ENCODE measurements at regions not wholly inside any gene's neighbourhood (a gene's known extent, or its start where the extent isn't known, plus 50 kb on each side); places are given as distances from the start of the nearest gene placed in this dataset.
A peak's percentile ranks its signal among the peaks of the same experiment; 100 is the strongest.

DNA sequence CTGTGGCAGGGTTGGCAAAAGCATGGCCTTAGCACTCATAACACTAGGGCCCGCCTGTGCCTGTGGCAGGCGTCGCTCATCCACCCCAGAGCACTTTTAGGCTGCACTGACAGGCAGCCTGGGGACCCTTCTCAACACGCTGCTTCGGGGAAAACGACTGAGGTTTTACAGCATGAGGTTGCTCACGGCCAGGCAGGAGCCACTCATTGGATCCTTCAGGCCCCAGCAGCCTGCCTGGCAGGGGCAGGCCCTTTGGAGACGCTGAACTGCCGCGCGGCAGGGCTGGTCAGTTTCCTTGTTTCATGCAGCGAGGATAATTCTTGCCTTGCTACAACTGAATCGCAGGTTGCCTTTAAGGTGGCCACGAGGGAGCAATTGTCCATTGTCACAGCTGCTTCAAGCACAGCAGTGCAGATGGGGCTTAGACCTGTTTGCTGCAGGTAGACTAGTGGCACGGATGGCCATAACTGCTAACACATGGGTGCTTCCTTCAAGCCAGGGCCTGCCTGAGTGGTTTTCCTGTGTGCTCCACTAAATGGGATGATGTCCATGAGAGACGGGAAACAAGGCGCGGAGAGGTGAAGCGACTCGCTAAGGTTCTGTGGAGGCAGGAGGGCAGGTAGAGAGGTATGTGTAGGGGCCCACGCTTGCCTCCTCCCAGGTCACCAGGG is 49.9 kb upstream of the HS6ST1 start:
- DNase-seq (ENCODE audit: low spot score): no peak

DNA sequence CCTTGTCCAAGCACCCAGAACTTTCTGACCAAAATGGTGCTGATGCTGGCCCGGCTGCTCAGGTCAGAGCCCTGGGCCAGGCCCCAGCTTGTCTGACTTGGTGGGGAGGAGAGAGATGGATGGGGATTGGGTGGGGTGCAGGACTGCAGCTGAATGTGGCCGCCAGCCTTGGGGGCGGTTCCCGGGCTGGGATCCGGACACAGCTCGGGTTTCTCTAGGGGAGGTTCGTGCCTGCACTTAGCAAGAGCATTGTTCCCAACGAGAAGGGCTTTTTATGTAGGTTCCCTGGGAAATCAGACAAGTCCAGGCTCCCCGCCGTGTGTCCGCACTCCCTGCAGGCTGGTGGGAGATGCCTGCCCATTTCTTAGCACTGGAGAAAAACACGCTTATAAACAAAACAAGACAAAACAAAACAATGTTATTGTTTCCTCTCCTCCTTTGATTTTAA is 50.5 kb upstream of the HS6ST1 start:
- DNase-seq (ENCODE audit: low spot score): no peak

DNA sequence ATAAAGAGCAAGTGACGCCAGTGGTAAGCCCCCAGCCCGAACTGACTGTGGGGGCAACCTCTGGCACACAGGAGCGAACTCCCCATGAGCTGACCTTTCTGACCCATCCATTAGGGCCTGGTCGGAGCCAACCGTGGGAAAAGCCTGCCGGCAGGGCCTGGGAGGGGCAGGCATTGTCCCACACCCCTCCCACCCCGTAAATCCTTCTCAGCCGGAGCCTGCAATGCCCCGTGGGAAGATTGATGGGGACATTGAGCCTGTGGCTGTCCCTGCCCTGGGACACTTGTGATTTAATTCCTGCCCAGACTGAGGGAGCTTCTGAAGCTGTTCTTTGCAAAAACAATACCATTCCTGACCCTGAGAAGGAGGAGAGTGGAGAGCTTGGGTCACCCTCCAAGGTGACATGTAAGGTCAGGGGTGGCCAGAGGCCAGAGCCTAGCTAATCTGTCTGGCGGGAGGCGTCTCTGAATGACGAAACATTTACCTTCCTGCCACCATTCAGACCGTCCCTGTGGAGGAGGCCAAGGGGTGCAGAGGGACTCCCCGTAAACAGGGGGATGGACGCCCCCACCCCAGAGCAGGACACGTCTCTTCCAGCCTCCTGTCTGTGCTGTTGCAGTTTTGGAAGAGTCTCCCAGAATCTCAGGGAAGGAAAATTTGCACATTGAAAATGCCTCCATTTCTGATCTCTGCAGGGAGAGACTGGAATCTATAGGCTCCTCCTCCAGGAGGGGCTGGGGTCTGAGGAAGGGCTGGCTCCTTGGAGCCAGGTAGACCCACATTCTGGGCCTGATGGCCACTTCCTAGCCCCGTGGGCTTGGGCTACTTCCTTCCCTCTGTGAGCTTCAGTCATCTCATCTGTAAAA is 51.2 kb upstream of the HS6ST1 start:
- no peak for DNase-seq (ENCODE audit: low spot score)

DNA sequence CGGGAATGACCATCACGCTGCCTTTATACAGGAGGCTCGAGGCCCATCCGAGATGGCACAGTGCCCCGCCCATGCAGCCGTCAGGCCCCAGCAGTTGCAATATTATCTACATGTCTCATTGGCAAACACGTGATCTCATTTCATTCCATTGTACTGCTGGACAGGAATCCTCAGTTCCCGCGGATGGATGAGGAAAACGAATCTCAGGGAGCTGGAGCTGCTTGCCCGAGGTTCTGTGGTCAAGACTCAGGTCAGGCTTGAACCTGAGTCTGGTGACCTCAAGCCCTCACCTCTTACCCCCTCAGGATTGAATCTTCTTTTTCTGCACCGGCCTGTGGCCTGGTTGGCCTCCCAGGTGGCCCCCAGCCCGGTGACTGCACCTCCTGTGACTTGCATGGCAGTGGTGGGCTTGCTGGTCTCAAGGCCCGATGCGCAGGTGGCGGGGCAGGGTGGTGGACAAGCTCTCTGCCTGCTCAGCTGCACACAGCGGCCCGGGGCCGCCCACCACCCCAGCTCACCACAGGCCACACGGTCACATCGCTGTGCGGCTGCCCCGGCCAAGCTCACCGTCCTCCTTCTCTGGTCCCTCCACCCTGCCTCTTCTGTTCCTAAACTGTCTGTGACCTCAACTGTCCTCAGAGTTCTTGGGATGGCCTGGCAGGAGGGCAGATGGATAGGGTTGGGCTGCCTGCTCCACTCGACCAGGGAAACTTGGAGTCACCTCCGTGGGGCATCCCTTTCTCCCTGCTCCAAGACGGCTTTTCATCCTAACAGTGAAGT is 52.0 kb upstream of the HS6ST1 start:
- DNase-seq (ENCODE audit: low spot score): peak; percentile 12

DNA sequence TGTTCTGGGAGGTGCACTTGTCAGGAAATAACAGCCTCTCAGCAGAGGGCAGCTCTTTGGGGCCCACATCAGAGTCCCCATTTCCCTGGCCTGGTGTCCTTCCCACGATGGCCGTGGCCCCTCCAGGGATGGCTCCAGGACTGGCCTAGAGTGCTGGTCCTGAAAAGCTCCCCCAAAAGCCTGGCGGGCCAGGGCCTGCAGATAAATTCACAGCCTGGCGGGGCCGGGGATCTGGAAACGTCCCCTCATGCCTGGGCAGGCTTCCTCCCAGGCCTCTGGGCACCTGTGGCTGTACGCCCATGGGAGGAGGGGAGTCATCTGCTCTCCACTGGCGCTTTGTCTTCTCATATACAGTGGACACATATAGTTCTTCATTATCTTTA is 52.6 kb upstream of the HS6ST1 start:
- DNase-seq (ENCODE audit: low spot score): no peak

DNA sequence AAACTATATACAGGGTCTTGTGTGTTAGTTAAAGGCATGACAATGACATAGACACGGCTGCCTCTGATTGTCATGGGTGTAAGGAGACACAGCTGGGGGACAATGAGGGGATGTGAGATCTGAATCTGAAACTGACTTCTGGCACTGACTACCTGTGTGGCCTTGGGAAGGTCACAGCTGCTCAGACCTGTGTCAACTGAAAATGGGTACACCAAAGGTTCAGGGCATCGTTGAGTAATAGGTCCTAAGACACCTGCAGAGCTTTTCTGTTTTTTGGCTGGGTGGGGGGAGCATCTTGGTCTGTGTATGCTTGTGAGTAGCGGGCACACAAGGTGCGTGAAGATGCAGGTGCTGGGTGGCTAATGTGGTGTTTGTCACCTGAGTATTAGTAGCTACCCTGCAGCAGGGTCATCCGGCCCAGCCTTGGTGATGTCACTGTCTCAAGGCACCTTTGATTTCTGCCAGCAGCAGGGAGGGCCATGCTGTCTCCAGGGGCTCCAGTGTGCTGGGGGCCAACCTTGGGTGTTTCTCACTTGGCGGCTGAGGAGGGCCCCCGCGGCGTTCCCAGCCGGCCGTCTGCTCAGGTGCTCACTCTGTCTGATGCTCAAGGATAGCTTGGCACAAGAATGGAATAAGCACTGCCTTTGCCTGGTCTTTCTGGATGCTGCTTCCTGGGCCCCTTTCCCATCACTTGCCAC is 53.1 kb upstream of the HS6ST1 start:
- DNase-seq (ENCODE audit: low spot score): no peak

DNA sequence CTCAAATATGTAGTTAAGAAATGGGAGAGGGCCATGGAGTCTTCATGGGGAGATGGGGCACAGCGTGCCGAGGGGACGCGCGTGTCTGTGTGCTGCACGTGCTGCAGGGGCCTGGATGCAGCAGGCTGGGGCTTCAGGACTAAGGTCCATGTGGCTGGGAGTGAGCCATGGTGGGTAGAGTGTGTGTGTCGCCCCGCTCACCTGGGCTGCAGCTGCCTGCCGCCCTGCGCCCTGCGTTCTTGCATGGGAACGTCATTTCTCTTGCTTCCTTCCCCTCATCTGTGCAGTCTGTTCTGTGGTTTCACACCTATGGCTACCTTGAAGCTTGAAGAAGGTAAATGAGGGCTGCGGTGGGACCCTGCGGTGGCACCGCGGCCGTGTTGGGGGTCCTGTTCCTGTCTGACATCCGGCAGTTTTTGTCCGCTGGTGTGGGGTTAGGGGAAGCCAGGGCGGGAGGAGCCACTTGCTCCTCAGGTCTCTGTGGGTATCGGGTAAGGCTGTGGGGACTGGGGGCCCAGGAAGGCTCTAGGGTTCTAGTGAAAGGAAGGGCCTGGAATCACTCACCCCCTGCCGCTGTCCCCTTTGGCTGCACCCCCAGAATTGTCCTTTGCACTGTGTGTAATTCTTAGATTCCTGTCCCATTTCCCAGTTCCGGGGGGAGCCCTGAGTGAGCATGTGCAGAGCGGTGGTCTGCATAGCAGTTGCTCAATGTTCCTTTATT is 54.1 kb upstream of the HS6ST1 start:
- no peak for DNase-seq (ENCODE audit: low spot score)

DNA sequence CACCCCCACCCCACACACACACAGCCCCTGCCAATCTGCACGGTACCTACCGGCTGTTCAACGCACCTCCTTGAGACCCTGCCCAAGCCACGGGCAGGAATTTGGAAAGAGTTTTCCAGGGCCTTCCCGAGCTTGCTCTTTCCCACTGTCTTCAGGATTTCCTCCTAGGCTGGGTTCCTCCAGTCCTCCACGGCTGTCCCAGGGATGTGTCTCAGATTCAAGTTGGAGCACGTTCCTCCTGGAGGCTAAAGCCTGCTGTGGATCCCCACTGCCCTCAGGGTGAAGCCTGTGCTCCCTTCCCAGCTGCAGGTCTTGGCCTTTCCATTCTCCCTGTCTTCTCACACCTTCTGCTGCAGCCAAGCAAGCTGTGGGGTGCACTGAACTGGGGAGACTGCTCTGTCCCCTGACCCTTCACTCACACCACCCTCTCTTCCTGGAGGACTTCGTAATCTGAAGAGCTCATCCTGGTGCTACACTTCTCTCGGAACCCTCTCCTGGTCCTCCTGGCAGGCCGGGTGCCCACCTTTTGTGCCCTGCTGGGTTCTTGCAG is 54.9 kb upstream of the HS6ST1 start:
- no peak for DNase-seq (ENCODE audit: low spot score)

DNA sequence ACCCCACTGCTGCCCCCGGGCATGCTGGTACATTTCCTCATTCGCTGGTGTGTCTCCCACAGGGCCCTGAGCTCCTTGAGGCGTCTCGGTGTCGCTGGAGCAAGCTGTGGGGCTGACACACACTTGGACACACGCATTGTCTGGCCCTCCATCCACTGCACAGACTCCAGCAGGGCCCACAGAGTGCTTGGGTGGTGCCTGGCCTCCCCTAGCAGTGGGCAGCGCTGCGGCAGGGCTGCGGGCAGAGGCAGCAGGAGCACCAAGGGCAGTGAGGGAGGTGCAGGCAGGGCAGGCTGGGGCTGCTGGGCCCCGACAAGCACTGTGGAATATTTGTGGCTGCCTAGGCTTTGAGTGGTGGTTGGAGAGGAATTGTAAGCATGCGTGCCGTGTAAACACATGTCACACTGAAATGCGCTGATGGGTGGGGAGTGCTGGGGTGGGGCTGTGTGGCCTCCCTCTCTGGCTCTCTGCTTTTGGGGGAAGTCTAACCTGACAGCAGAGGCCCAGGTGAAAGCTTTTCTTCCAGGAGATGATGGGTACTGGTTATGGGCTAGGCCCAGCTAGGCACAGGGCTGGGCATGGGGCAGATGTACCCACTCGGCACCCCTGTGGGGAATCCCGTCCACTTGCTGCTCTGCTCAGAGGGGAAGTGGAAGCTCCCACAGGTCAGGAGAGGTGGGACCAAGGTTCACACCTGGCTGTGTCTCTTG is 55.5 kb upstream of the HS6ST1 start:
- DNase-seq (ENCODE audit: low spot score): no peak

DNA sequence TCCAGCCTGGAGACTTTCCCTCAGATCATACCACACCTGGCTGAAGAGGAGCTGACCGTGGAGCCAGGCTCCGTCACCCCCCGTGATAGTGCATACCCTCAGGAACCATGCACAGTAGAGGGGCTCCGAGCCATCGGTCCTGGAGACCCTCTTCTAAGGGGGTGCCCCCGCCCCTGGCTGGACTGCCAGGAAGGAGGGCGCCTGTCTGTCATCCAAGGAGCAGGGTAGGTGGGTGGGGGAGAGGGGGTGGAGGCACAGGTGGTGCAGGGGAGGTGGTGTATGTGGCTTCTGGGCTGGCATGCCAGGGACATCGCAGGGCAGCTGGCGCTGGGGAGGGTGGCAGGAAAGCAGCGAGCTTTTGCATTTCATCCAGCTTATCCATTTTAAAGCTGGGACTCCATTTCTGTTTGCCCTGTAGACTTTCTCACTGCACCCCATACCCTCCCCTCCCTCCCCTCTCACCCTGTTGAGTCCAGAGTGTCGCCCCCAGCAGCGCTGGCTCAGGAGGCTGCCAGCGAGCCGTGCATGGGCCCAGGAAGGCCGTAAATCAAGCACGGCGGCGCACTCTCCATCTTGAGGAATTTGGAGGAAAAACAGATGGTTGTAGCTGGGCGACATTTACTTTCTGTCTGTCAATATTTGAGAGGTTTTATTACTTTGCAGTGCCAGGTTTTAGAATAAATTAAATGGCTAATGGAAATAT is 56.2 kb upstream of the HS6ST1 start:
- no peak for DNase-seq (ENCODE audit: low spot score)

DNA sequence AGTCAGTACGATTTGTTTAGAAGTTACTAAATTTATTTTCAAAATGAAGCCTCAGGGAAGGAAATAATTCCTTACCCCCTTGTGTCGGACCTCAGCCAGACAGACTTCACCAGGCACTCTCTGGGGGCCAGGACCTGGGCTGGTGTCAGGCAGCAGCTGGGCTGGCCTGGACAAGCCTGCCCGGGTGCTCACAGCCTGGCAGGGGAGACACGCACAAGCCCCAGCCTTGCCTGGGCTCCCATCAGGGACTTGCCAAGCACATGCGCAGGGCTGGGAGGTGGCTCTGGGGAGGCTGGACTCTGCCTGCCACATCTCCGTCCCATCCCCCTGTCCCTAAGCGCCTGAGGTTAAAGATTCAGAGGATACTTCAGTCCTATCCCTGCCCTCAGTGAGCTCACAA is 56.8 kb upstream of the HS6ST1 start:
- DNase-seq (ENCODE audit: low spot score): no peak

DNA sequence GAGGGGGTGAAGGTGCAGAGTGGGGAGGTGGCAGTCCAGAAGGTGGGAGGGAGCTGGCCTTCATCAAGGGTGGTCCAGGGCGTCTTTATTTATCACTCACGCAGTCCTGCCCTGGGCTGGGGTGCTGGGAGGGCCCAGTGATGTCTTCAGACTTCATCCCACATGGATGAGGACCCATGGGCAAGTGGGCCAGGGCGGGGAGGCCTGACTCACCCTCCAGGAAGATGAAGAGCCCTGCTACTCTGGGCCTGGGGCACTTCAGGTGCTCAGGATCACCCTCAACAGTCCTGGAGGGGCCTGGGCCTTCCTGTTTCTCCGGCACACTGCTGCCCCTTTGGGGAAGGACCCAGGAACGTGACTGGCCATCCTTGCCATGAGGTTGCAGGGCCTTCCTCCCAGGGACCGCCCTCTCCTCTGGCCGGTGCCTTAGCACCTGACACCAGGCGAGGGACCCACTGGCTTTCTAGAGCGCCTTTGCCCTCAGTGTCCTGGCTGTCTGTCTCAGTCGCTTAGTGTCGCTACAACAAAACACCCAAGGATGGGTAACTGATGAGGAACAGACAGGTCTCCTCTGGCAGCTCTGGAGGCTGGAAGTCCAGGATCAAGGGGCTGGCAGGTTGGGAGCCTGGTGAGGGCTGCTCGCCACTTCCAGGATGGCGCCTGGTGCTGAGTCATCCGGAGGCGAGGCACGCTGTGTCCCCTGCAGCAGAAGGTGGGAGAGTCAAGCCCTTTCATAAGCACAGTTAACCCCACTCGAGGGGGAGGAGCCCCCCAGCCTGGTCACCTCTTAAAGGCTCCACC is 57.8 kb upstream of the HS6ST1 start:
- no peak for DNase-seq (ENCODE audit: low spot score)

DNA sequence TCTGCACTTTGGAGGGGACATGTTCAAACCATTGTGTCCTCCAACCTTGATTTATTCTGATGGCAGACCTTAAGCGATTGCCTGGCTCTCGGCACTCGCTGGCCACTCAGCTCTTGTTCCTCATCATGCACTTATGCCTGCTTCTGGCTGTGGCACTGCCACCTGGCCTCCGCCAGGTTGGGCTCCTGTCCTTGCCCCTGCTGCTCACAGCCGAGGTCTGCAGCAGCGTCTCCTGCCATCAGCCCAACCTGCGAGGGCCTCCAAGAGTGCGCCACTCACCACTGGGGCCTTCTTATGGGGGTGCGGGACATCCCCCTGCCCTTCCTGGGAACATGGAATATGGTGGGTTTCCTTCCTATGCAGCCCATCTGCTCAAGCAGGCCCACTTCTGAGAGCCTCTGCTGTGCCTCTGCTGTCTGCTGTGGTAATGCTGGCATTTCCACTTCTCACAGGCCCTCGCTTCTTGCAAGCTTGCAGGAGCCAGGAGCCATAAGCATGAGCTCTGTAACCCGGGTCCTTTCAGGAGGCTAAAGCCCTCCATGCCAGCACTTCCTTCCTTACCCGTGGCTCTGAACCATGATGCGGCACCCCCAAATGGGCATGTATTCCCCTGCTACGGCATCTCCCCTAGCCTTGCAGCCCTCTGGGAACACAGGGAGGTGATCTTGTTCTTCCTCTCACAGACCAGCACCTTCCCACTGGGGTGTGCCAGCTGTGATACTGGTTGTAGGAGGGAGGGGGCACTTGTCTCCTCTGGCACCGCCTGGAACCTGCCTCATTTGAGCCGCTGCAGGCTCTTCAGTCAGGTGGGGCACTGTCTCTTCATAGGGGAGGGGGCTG is 58.6 kb upstream of the HS6ST1 start:
- DNase-seq (ENCODE audit: low spot score): no peak

DNA sequence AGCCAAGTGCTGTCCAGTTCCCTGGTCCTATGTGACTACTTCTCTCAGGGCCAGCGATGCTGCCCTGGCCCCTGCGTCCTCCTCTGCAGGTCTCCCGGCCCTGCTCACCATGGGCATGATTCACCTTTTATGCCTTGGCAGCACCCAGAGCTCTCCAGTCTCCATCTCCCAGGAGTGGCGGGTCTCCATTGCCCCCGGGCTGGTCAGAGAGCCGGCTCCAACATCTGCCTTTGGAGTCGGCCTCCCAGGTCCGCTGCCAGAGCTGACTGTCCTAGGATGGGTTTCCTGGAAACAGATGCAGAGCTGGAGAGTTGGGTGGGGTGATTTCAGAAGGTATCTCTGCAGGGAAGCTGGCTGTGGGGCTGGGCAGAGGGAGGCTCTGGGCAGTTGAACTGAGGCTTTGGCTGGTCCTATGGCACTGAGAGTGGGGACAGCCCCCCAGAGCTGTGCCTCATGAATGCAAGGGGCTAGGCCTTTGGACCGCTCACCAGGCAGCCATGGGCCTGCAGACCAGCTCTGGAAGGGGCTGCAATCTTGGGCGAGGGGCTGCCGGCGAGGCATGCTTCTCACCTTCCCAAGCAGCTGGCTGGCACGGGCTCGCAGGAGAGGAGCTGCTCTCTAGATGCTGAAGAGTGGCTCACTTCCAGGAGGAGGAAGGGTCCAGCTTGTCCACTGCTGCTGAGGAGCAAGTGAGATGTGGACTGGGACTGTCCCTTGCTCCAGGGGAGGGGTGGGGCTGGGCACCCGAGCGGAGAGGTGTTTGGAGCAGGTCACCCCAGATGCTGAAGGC is 59.8 kb upstream of the HS6ST1 start:
- DNase-seq (ENCODE audit: low spot score): no peak

DNA sequence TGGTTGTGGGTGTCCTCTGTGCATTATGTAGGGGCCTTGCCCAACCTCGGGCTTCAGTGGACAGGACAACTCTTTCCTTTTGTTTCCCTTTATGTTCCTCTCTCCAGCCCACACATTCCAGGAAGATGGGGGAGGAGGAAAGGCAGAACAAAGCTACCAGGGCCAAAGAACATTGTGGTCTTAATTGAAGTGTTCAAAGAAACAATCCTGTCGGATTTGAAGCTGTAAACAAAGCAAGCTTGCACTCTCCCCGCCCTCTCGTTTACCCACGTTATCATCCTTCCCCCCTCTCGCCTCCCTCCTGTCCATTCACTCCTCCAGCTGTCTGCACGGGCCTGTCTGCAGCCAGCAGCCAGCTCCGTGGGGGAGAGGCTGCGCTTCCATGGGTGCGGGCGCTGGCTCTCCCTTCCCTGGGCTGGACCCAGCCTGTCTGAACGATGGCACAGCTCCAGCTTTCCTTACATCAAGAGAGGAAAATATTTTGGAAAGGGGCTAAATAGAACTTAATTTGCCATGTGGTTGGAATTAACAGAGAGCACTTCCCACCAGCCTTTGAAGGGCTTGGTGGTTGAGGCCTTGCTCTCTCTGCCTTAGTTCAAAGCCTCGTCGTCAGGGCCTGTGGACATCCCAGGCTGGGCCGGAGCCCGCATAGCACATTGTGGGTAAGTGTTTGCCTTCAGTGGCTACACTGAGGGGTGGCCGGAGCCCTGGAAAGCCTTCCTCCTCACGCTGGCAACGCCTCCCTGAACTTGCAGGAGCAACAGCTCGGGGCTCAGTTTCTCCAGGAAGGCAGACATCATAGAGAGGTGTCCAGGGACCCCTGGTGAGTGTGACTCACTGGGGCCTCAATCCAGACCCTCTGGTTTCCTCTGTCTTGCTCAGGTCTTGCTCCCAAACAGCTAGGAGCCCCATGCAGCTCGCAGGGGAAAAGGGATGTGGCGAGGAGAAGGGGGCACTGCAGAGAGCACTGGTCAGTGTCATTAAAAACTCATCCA is 60.6 kb upstream of the HS6ST1 start:
- no peak for DNase-seq (ENCODE audit: low spot score)
